ENCODE measurements at regions not wholly inside any gene's neighbourhood (a gene's known extent, or its start where the extent isn't known, plus 50 kb on each side); places are given as distances from the start of the nearest gene placed in this dataset.
"Not testable (repeated sequence)": the region's sequence is repeated elsewhere in the genome, so short reads cannot be mapped to it uniquely, and the experiment has no call there.

DNA sequence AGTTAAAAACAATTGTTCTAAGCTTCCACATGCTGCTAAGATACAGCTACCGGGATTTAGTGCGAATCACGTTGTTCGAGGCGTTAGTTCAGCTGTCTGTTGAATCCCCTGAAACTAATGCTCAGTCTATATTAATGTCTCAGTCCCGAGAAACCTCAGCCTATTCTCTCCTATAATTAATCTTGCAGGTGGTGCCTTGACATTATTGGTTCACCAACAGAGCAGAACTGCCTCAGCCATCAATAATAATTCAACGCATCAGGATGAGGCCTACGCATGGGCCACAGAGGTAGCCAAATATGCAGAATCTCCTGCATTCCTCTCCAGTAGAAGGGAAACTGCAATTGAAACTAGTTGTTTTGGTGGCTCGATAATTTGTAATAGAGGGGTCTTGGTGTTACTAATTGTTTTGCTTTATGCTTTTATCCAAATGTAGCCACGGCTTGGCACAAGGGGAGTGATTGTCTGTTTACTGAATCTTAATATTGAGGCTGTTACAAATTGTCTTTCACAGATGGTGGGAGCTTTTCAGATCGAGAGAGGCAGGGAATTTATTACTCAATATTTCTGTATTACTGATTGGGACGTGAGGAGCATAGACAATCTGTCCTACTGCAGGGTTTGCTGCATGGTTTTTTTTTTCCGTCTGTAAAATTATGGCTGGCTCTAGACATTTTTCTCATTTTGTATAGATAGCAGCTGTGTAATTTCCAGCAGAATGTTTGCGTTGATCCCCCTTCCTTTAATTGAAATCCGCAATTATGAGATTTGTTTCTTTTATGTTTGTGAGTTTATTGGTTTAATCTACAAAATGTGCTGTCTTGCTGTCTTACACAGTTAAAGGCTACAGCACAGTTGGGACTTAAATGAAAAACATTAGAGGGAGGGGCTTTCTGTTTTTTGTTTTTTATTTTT is 1036.5 kb upstream of the NOVA1 start:
- no peak overlapping the region for H3K4me2 ChIP-seq (ENCODE audit: control insufficient read depth, extremely low read depth, insufficient read depth, low read depth, low read length)
- H3K27me3 ChIP-seq (ENCODE audit: control insufficient read depth, extremely low read depth, insufficient read depth, low read length): no peaks in the 10 kb centered on the region
- H3K4me1 ChIP-seq (ENCODE audit: control insufficient read depth, extremely low read depth, insufficient read depth, low read length): no peaks in the 10 kb centered on the region
- no peaks in the 10 kb centered on the region for H4K20me1 ChIP-seq (ENCODE audit: control insufficient read depth, extremely low read depth, insufficient read depth, low read length)
- DNase-seq (ENCODE audit: low read depth, low spot score) (no peak), FAIRE-seq (no peak)
- H3K79me2 ChIP-seq (ENCODE audit: control insufficient read depth, insufficient read depth, low read length): no peaks in the 10 kb centered on the region
- H3K9me1 ChIP-seq (ENCODE audit: control insufficient read depth, extremely low read depth, insufficient read depth, low read length): no peaks in the 10 kb centered on the region
- no peak overlapping the region for H3K4me3 ChIP-seq (ENCODE audit: control insufficient read depth in 2 of 3, extremely low read depth in 1 of 3, insufficient read depth in 2 of 3, low read depth in 1 of 3, low read length in 3 of 3)
- TF ChIP-seq CTCF (optimal IDR thresholded peaks at IDR 0.05 in 1 of 3, IDR thresholded peaks at IDR 0.05 in 1 of 3, conservative IDR thresholded peaks at IDR 0.05 in 1 of 3; ENCODE audit: extremely low read depth in 1 of 3, insufficient read depth in 2 of 3, low read length in 3 of 3) (no peak), EZH2 (IDR thresholded peaks at IDR 0.05; ENCODE audit: low read length) (no peak)
- H3K36me3 ChIP-seq (ENCODE audit: control insufficient read depth in 2 of 2, extremely low read depth in 1 of 2, insufficient read depth in 2 of 2, low read length in 2 of 2): no peaks in the 10 kb centered on the region
- H3K9me3 ChIP-seq (ENCODE audit: control insufficient read depth, low read depth, low read length): no peaks in the 10 kb centered on the region
- H2AFZ ChIP-seq (ENCODE audit: control insufficient read depth, low read length): no peak overlapping the region
- H3K27ac ChIP-seq (ENCODE audit: control insufficient read depth, insufficient read depth, low read length): no peak overlapping the region
- dilution Hi-C loops (cut with MboI; ENCODE audit: extremely low pct_ligation_motif_present, low sequenced_read_pairs): no loop called here
- no peak overlapping the region for H3K9ac ChIP-seq (ENCODE audit: control insufficient read depth, extremely low read depth, insufficient read depth, low read length)

DNA sequence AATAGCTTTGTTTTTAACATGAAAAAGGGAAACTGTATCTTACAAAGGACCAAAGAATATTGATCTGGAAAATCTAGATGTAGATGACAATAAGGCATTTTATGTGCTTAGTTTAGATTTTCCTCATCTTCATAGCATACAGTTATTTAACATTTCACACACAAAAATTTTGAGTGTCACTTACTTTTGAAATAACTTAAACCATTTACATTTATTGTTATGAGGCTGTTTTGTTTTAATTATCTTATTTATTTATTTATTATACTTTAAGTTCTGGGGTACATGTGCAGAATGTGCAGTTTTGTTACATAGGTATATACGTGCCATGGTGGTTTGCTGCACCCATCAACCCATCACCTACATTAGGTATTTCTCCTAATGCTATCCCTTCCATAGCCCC is 1042.9 kb upstream of the NOVA1 start:
- H4K20me1 ChIP-seq (ENCODE audit: control insufficient read depth, extremely low read depth, insufficient read depth, low read length); FAIRE-seq; H3K4me2 ChIP-seq (ENCODE audit: control insufficient read depth, extremely low read depth, insufficient read depth, low read depth, low read length); H3K27ac ChIP-seq (ENCODE audit: control insufficient read depth, insufficient read depth, low read length); H3K79me2 ChIP-seq (ENCODE audit: control insufficient read depth, insufficient read depth, low read length); H3K9ac ChIP-seq (ENCODE audit: control insufficient read depth, extremely low read depth, insufficient read depth, low read length); H3K36me3 ChIP-seq (ENCODE audit: control insufficient read depth in 2 of 2, extremely low read depth in 1 of 2, insufficient read depth in 2 of 2, low read length in 2 of 2); H2AFZ ChIP-seq (ENCODE audit: control insufficient read depth, low read length); dilution Hi-C loops (cut with MboI; ENCODE audit: extremely low pct_ligation_motif_present, low sequenced_read_pairs); H3K27me3 ChIP-seq (ENCODE audit: control insufficient read depth, extremely low read depth, insufficient read depth, low read length); DNase-seq (ENCODE audit: low read depth, low spot score); H3K4me3 ChIP-seq (ENCODE audit: control insufficient read depth in 2 of 3, extremely low read depth in 1 of 3, insufficient read depth in 2 of 3, low read depth in 1 of 3, low read length in 3 of 3); H3K4me1 ChIP-seq (ENCODE audit: control insufficient read depth, extremely low read depth, insufficient read depth, low read length); H3K9me3 ChIP-seq (ENCODE audit: control insufficient read depth, low read depth, low read length); H3K9me1 ChIP-seq (ENCODE audit: control insufficient read depth, extremely low read depth, insufficient read depth, low read length): not testable (repeated sequence)

All from keratinocyte (primary cell).